GM23248 (cell line): ENCODE measurements at regions not wholly inside any gene's neighbourhood (a gene's known extent, or its start where the extent isn't known, plus 50 kb on each side); places are given as distances from the start of the nearest gene placed in this dataset.

ENCODE experiments used
- EZH2 ChIP-seq: fragments of 200-600 bp; sonication (generic); IDR thresholded peaks from 2 replicates; pipeline ENCODE4 v1.6.1; 2018; ENCODE audit warnings: antibody characterized with exemption, mild to moderate bottlenecking; ENCODE audit not compliant: insufficient read depth, poor library complexity, severe bottlenecking
- EZH2phosphoT487 ChIP-seq: fragments of 200-600 bp; sonication (generic); IDR thresholded peaks from 2 replicates; pipeline ENCODE4 v1.6.1; 2018; ENCODE audit warnings: antibody characterized with exemption, moderate library complexity, mild to moderate bottlenecking, low read depth; ENCODE audit not compliant: insufficient read depth

GRCh38 chr11:127248476-127248875 lies 247.9 kb upstream of the KIRREL3 start:
- no peak for TF ChIP-seq EZH2
- no peak for TF ChIP-seq EZH2phosphoT487
